ENCODE measurements at regions not wholly inside any gene's neighbourhood (a gene's known extent, or its start where the extent isn't known, plus 50 kb on each side); places are given as distances from the start of the nearest gene placed in this dataset.
A peak's percentile ranks its signal among the peaks of the same experiment; 100 is the strongest.
"Not testable (repeated sequence)": the region's sequence is repeated elsewhere in the genome, so short reads cannot be mapped to it uniquely, and the experiment has no call there.

DNA sequence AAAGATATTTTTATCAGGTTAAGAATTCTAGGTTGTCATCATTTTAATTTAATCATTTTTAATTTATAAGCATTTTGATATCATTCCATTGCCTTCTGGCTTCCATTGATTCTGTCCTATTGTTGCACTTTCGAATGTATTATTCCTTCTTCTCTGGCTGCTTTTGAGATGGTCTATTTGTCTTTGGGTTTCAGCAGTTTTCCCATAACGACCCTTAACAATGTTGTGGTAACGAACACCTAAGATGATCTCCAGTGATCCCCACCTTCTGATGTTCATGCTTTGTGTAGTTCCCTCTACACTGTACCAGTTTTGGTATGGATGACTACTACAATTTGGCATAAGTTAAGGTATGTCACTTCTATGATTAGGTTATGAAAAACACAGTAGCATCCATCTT, 59.9 kb downstream of the MINAR1 start:
- no peak for DNase-seq (ENCODE audit: low read depth)

DNA sequence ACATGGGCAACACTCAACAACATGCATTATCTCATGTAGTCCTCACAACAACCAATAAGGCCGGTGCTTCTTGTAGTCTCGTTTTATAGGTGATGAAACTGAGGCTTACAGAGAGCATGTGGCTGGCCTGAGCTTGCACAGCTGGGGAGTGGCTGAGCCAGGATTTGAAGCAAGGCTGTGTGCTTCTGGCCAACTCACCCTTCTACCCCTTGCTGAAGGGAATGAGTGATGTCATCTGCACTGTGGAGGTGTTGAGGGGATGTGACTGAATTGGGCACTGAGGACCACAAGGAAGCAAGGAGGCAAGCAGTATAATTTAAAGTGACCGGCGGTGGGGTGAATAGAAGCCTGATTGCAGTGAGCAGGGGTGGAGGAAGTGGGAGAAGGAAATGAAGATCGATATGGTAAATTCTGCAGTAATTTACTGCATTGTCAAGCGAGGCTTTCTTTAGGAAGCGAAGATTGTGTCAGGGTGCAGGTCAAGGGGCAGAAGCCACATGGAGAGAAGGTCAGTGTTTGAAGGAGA, 62.3 kb downstream of the MINAR1 start:
- DNase-seq (ENCODE audit: low read depth) = no peak

DNA sequence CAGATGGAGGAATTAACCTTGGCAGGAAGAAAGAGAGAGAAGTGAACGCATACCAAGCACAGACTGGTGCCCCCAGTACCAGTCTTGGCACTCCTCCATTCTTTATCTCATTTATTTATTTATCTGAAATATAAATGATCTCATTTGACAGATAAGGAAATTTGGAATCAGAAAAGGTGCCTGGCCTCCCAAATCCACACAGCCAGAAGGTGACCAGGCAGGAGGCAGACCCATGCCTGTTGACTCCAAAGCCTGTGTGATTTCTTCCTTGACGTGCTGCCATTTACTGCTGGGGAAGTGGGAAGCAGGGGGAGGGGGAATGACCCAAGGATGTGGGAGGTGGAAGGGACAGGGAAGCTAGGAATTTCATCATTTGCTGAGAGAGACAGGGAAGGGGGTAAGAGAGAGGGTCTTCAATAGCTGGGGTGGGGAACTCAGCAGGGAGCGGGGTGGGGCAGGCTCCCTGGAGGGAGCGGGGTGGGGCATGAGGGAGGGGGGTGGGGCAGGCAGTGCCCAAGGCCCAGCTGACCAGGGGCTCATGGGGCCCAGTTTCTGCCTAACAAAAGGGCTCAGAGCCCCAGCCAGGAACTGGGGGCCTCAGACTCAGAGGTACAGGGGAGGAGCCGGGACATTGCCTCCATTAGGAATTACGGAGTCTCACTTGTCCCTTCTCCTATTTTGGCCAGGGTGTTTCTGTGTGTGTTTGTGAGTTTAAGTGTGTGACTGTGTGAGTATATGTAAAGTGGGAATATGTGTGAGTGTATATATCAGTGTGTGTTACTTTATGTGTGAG, 63.0 kb downstream of the MINAR1 start:
- no peak for DNase-seq (ENCODE audit: low read depth)

DNA sequence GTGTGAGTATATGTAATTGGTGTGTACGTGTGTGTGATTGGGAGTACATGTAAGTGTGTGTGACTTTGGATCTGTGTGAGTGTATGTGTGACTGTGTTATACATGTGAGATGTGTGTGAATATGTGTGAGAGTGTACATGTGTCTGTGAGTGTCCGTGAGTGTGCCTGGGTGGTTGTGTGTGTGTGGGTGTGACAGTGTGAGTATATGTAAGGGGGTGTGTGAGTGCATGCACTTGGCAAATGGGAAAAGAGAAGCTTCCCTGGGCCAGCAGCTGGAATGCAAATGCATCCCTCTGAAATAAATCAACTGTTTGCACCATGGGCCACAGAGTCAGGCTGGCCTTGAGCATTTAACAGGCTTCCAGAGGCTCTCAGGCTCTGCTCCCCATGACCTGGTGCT, 63.6 kb downstream of the MINAR1 start:
- no peak for DNase-seq (ENCODE audit: low read depth)

DNA sequence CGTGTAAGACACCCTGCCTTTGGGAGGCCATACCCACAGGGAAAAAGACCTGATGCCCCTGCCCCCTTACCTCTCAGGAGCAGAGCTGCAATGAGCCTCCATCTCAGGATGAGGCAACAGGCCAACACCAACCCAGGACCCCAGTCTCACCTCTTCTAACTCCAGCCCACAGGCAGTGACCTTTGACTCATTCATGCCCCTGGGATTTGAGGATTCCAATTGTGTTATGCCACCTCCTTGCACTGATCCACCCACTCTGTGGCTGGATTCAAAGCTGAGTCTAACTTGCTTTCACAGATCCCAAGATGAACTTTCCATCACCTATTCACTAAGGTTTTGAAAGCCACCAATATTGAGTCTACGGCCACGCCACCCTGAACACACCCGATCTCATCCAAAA, 64.7 kb downstream of the MINAR1 start:
- DNase-seq (ENCODE audit: low read depth) = no peak

DNA sequence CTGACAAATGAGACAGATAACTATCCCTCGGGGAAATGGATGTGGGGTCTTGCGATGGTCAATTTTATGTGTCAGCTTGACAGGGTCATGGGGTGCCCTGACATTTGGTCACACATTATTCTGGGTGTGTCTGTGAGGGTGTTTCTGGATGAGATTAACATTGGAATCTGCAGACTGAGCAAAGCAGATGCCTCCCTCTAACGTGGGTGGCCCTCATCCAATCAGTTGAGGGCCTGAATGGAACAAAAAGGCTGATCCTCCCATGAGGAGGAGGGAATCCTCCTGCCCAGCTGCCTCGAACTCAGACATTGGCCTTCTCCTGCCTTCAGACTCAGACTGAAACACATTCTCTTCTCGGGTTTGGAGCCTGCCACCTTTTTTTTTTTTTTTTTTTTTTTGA, 69.0 kb downstream of the MINAR1 start:
- no peak for DNase-seq (ENCODE audit: low read depth)

DNA sequence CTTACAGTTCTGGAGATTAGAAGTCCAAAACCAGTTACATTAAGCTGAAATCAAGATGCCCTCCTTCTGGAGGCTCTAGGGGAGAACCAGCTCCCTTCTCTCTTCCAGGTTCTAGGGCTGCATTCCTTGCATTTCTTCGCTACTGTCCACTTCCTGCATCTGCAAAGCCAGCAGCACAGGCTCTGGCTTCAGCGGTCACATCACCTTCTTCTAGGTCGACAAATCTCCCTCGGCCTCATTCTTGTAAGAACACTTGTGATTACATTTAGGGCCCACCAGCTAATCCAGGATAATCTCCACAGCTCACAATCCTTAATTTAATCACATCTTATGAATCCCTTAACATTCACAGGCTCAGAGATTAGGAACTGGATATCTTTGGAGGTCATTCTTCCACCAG, 73.8 kb downstream of the MINAR1 start:
- DNase-seq (ENCODE audit: low read depth) = peak; percentile 6

DNA sequence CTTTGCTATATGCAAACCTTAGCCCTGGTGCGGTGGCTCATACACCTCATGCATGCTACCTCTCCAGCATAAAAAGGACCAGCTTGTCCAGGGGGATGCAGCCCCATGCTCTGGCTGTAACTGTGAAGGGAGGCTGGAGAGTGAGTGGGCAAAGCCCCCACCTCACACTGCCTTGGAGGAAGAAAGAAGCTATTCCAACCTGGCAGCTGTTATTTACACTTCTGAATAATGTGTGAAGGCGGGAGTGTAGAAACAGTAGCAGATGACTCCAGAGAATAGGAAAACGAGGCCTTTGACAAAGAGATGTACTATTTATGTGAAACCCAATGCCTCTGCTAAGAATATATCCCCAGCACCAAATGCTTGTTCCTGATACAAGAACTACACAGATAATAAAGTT, 80.7 kb downstream of the MINAR1 start:
- DNase-seq (ENCODE audit: low read depth) = not testable (repeated sequence)

DNA sequence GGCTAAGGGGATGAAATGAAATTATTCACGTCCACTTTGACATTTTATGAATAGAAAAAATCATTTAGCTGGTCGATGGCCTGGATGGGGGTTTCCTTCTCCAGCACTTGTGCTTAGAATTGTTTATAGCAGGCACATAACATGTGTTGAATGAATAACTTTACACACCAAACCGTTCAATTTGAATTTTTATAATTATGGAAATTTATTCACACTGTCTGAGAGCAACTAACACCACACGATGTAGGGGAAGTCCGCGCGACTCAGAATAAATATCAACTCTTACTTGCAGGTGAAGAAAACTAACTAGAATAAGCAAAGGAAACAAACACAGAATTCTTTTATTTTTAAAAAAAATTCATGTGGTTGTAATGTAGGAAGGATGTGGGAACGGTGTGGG, 81.3 kb downstream of the MINAR1 start:
- DNase-seq (ENCODE audit: low read depth) = no peak

DNA sequence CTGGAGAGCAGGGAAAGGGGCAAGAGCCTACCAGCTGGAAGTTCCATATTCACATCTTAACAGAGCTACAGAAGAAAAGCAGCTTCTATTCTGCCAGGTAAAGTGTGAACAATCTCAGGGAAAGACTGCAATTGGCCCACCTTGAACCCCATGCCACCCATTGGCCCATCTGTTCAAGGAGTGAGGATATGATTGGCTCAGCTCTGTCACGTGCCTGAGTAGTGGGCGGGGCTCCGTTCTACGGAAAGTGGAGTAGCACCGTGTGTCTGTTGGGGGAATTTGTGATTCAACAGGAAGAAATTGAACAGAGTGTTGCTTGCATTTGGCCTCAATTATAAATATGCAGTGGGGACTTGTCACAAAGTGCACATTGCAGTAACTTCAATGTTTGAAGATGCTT, 81.8 kb downstream of the MINAR1 start:
- DNase-seq (ENCODE audit: low read depth) = no peak

DNA sequence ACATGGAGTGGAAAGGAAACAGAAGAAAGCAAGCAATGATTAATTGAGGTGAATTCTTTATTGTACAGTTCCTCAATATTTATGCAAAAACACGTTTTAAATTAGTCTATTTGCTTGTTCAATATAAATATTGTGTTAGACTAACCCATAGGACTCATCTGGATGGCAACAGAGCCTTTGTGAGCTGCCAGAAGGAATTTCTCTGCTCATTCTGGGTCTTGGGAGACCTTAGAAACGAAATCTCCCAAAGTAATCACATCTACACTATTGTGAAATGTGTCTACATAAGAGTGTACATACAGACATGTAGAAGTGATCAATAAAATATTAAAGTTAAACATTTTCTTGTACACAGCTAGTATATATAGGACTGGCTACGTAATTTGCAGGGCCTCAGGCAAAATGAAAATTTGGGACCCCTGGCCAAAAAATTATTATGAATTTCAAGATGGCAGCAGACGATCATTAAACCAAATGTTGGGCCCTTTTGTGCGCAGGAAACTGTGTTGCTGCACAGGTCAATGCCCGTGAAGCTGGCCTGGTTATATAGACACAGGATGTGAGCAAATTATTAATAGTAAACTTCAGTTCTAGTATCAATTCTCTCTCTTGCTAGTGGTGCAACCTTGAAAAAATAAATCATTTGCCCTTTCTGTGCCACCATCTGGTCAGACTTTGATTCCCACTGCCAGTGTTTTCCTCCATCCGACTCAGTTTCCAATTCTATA, 83.3 kb downstream of the MINAR1 start:
- DNase-seq (ENCODE audit: low read depth) = no peak

DNA sequence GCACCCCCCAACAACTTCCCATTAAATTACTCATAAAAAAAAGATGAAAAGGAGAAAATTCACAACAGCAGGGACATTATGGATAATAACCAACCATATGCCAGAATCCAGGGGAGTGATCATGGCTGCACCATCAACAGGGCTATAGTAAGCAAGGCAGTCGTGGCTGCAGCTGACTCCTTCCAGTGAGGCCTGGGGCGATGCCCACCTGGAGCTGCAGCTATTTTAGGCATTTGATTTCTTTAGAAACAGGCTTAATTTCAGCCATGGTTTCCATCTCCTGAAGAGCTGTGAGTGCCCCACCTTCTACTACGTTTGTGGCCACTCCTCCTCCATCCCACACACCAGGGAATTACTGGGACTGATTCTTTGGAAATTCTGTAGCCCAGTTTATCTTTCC, 84.0 kb downstream of the MINAR1 start:
- no peak for DNase-seq (ENCODE audit: low read depth)

DNA sequence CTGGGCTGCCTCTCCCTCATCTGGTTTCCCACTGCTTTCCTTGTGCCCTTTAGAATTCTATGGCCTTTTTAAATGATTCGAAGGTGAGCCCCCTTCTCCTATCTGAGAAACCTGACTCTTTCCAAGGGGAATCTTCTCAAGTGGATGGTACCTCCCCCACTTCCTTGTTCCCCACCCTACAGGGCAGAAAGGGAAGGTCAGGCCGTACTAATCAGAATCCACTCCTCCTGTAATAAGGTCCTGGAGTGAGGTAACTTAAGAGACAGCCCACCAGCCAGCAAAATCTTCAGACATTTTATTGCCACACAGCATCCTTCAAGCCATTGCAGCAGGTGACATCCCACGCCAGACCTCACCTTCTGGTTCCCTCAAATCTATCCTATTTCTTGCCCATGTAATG, 84.5 kb downstream of the MINAR1 start:
- DNase-seq (ENCODE audit: low read depth) = no peak

DNA sequence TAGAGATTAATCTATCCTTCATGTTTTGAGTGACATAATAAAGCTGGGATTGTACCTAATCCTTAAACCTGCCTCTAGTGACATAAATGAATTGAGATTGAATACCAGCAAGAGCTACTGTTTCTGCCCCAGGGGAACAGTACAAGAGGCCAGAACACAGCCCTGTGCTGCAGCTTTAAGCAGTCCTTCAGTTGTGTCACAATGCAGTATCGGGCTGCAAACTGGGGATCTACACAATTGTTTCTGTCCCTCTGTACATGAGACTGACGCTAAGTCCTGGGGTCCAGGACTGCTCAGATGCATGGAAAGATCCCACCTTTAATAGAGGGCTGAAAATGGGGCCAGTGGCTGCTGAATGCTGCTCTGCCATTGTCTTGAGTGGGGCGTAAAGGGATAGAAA, 87.5 kb downstream of the MINAR1 start:
- no peak for DNase-seq (ENCODE audit: low read depth)

DNA sequence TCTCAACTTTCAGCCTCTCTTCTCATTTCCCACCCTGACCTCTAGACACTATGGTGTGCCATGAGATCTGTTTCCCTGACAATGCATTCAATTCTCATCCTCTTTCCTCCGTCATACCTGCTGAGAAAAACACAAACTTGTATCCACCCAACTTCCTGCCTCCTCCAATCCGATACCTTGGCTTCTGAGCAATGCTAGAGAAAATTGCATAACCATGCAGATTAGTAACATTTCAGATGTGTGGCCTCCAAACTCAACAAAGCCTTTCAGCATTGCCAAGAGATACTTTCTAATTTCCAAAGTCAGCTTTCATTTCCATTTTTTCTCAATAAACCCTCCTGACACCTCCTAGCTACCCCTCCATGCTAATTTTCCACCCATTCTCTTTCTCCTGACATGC, 88.5 kb downstream of the MINAR1 start:
- DNase-seq (ENCODE audit: low read depth) = no peak

DNA sequence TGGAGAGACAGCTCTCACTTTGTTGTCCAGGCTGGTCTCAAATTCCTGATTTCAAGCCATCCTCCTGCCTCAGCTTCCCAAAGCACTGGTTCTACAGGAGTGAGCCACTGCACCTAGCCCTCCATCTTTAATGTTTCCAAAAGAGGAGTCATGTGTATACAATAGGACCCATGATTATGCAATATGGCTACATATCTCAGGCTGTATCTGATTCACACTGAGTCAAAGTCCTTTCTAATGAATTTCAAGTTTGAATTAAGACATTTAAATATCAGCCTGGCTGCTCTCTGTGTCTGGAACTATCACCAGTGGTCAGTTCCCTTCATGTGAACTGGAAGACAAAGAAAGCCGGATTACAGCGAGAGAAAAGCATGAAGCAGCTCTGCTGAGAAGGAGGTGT, 90.5 kb downstream of the MINAR1 start:
- DNase-seq (ENCODE audit: low read depth) = peak; percentile 4

DNA sequence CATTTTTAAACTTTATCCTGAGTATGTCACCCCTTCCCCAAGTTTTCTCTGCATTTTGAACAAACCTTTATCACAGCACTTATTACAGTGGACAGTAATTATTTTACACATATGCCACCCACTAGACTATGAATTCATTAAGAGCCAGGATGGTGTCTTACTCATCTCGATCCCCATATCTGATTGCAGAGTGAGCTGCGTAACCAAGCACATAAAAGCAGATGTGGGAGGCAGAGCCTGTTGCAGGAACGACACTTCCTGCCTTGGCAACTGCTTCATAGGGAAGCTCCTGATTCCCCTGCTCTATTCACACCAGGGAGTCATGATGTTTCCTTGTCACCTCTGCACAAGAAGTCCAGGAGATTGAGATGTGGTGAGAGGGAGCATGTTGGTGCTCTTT, 91.1 kb downstream of the MINAR1 start:
- peak; percentile 5 for DNase-seq (ENCODE audit: low read depth)

DNA sequence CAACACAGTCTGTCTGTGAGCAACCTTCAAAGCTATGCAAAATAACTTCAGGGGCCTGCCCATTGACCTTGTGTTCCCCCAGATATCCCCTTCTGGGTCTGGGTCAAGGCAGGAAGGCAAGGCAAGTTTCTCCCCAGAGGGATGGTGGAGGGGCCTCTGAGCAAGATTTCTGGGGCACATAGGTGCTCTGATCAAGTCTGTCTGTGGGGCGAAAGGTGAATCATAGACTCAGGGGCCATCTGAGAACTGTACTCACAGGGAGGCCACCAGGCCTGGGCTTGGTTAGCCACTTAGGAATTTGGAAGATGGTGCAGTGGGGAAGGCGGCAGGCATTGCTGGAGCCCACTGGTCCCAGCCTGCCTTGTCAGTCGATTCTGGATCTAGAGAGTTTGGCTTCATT, 92.4 kb downstream of the MINAR1 start:
- DNase-seq (ENCODE audit: low read depth) = no peak

DNA sequence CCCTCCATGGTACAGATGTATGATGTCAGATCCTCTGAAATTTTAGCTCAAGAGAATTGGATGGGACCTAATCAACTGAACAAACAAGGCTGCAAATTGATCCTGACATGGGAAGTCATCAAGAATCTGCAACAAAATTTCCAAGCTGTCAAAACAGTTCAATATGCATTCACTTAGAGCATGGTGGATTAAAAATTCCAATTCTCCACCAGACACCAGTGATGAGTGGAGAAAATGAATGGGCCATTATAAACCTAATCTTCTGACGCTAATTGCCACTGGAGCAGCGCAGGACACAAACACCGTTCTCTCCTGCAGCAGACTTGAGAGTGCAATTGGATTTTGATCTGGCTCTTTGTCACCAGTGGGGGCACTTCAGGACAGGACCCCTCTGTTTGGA, 94.2 kb downstream of the MINAR1 start:
- no peak for DNase-seq (ENCODE audit: low read depth)

DNA sequence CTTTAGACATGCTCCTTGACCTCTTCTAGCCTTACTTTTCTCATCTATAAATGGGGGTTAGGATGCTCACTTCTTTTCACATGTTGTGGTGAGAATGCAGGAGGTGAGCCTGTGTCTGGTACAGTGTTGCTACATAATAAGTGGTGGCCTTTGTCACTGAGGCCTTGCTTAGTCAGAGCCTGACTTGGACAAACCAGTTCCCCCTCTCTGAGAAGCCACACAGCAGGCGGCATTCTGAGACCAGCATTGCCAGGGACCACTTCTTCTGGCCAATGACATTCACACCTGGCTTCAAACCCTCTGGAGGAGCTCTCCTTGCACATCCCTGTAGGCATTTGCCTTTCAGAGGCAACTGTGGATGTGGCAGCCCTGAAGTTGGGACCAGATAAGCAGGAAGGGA, 95.7 kb downstream of the MINAR1 start:
- no peak for DNase-seq (ENCODE audit: low read depth)

DNA sequence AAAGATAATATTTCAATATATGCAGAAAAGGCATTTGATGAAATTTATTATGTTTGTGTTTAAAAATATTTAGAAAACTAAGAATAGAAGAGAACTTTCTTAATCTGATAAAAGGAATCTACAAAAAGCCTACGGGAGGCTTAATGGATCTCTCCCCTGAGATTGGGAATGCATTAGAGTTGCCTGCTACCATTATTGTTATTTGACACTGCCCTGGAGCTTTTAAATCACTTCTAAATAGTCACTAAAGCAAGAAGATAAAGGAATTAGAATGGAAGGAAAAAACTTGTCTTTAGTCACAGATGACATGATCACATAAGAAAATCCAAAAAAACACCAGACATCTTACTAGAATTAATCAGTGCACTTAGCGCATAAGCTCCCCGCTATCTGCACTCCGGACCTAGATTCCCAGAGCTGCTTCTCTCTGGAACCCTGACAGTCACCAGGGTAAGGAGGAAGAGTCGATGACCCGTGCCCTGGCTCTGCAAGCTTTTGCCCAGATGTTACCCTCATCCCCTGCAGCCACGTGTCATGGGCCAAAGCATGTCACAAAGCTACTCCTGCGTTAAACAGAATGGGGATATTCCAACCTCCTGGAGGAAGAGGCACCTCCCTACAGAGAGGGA, 97.1 kb downstream of the MINAR1 start:
- DNase-seq (ENCODE audit: low read depth) = no peak

DNA sequence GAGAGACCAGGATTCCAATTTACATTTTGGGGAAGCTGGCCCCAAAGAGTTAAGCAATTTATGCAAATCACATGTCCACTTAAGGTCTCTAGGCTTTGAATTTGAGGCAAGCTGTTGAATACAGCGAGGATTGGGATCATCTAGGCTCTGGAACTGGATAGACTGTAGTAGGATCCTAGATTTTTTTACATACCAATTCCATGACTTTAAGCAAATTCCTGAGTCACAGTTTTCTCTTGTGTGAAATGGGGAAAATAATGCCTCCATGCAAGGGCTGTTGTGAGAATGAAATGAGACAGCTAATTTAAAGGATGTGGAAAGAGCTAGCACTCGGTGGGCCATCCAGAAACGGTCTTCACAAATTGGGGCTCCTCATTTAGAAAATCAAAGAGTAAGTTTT, 103.4 kb downstream of the MINAR1 start:
- peak; percentile 10 for DNase-seq (ENCODE audit: low read depth)

DNA sequence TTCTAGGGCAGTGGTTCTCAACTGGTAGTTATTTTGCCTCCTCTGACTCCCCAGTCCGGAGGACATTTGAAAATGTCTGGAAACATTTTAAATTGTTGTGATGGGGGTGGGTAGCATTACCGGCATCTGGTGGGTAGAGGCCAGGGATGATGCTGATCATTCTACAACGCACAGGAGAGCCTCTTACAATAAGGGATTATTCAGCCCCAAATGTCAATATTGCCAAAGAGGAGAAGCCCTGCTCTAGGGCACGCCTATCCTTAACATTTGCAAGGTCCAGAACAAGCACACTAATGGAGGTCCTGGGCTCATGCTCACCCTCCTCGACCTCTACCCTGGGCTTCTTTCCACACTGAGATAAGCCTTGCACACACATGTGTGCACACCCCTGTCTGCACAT, 106.4 kb downstream of the MINAR1 start:
- DNase-seq (ENCODE audit: low read depth) = no peak
